ENCODE measurements at regions not wholly inside any gene's neighbourhood (a gene's known extent, or its start where the extent isn't known, plus 50 kb on each side); places are given as distances from the start of the nearest gene placed in this dataset.

GRCh38 chr2:62559582-62559981 lies 53.6 kb upstream of the TMEM17 start:
- peaks cover 6% of the 10 kb centered on the region for H3K9me3 Mint-ChIP-seq (ENCODE audit: low read depth)
- peaks cover 6% of the 10 kb centered on the region for H3K27me3 Mint-ChIP-seq (ENCODE audit: low read depth)
- H3K4me1 Mint-ChIP-seq (ENCODE audit: low read depth), result peaks cover 2% of the 10 kb centered on the region
- H3K4me3 Mint-ChIP-seq (ENCODE audit: unreplicated experiment), result no peak overlapping the region
- no peak overlapping the region for H3K27ac Mint-ChIP-seq (ENCODE audit: unreplicated experiment)
- DNase-seq (ENCODE audit: low spot score), result no peak
- TF ChIP-seq CTCF (IDR thresholded peaks at IDR 0.05), result no peak
- H3K36me3 Mint-ChIP-seq (ENCODE audit: low read depth), result no peaks in the 10 kb centered on the region

- Mint-ChIP-seq H3K27ac (ENCODE audit: unreplicated experiment) (no peak overlapping the region), H3K4me1 (ENCODE audit: low read depth) (peaks cover 2% of the 10 kb centered on the region), H3K9me3 (ENCODE audit: low read depth) (peaks cover 6% of the 10 kb centered on the region), H3K27me3 (ENCODE audit: low read depth) (peaks cover 6% of the 10 kb centered on the region), H3K36me3 (ENCODE audit: low read depth) (no peaks in the 10 kb centered on the region), H3K4me3 (ENCODE audit: unreplicated experiment) (no peak overlapping the region)
- no peak for DNase-seq (ENCODE audit: low spot score)
- TF ChIP-seq CTCF (IDR thresholded peaks at IDR 0.05), result no peak
These were observed 52.7 kb upstream of the TMEM17 start for GRCh38 chr2:62558743-62559142.

DNA sequence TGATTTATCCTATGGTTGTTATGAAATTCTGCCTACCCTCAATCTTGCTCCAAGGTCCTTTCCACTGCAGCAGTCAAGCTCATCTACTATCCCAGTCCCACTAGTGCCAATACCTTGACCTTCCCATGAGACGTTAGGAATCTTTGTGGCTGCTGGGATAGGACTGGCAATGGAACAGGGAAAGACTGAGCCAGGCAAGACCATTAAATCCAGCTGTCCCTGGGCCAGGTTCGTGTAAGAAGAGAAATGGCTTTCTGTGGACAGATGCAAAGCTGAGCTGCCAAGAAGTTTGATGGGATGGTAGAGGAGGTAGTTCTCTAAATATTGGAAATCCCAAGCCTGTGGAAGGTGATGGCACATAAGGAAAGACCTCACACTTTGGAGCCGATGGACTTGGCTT lies 50.1 kb upstream of the TMEM17 start:
- Mint-ChIP-seq H3K27me3 (ENCODE audit: low read depth) (peaks cover 6% of the 10 kb centered on the region), H3K27ac (ENCODE audit: unreplicated experiment) (no peak overlapping the region), H3K9me3 (ENCODE audit: low read depth) (peaks cover 6% of the 10 kb centered on the region), H3K4me1 (ENCODE audit: low read depth) (no peaks in the 10 kb centered on the region), H3K4me3 (ENCODE audit: unreplicated experiment) (no peak overlapping the region), H3K36me3 (ENCODE audit: low read depth) (no peaks in the 10 kb centered on the region)
- no peak for DNase-seq (ENCODE audit: low spot score)
- TF ChIP-seq CTCF (IDR thresholded peaks at IDR 0.05), result no peak

Measured in chondrocyte (in vitro differentiated cells).